HG03139 (cell line): ENCODE measurements at regions not wholly inside any gene's neighbourhood (a gene's known extent, or its start where the extent isn't known, plus 50 kb on each side); places are given as distances from the start of the nearest gene placed in this dataset.

Source experiments
- ATAC-seq: cut with Tn5 transposase; IDR thresholded peaks from one replicate; pipeline ENCODE4 v1.9.1; 2021; ENCODE audit not compliant: unreplicated experiment

- no peak for ATAC-seq
These were observed 260.0 kb upstream of the DACH1 start for GRCh38 chr13:72127031-72127430.

- ATAC-seq, result no peak
These were observed 259.4 kb upstream of the DACH1 start for GRCh38 chr13:72126424-72126823.

- ATAC-seq, result no peak
These were observed 258.6 kb upstream of the DACH1 start for GRCh38 chr13:72125561-72125960.

GRCh38 chr13:72122661-72123255 is 255.8 kb upstream of the DACH1 start:
- ATAC-seq, result no peak

GRCh38 chr13:72121466-72121865 is 254.5 kb upstream of the DACH1 start:
- no peak for ATAC-seq

GRCh38 chr13:72120632-72121031 is 253.6 kb upstream of the DACH1 start:
- ATAC-seq, result no peak

- ATAC-seq, result no peak
These were observed 246.9 kb upstream of the DACH1 start for GRCh38 chr13:72113931-72114330.

- no peak for ATAC-seq
These were observed 246.1 kb upstream of the DACH1 start for GRCh38 chr13:72113076-72113475.

GRCh38 chr13:72112216-72112615 is 245.2 kb upstream of the DACH1 start:
- no peak for ATAC-seq

GRCh38 chr13:72109863-72110262 is 242.9 kb upstream of the DACH1 start:
- no peak for ATAC-seq

GRCh38 chr13:72104656-72105180 is 237.7 kb upstream of the DACH1 start:
- ATAC-seq, result no peak

- ATAC-seq, result no peak
These were observed 234.9 kb upstream of the DACH1 start for GRCh38 chr13:72101768-72102400.

- no peak for ATAC-seq
These were observed 233.3 kb upstream of the DACH1 start for GRCh38 chr13:72100339-72100738.

- ATAC-seq, result no peak
These were observed 230.6 kb upstream of the DACH1 start for GRCh38 chr13:72097568-72097967.

- no peak for ATAC-seq
These were observed 226.3 kb upstream of the DACH1 start for GRCh38 chr13:72093262-72093661.

GRCh38 chr13:72074663-72075062 is 207.7 kb upstream of the DACH1 start:
- ATAC-seq, result no peak

- ATAC-seq, result no peak
These were observed 205.3 kb upstream of the DACH1 start for GRCh38 chr13:72072261-72072660.

GRCh38 chr13:72071713-72072112 is 204.7 kb upstream of the DACH1 start:
- ATAC-seq, result no peak

- ATAC-seq, result no peak
These were observed 195.6 kb upstream of the DACH1 start for GRCh38 chr13:72062566-72062965.

GRCh38 chr13:72061613-72062012 is 194.6 kb upstream of the DACH1 start:
- ATAC-seq, result no peak

GRCh38 chr13:72050251-72050650 is 183.2 kb upstream of the DACH1 start:
- no peak for ATAC-seq

GRCh38 chr13:72043366-72043765 is 176.4 kb upstream of the DACH1 start:
- ATAC-seq, result no peak

GRCh38 chr13:72041165-72041564 is 174.2 kb upstream of the DACH1 start:
- ATAC-seq, result no peak
